ENCODE measurements at regions not wholly inside any gene's neighbourhood (a gene's known extent, or its start where the extent isn't known, plus 50 kb on each side); places are given as distances from the start of the nearest gene placed in this dataset.

GRCh38 chr11:35065566-35065965, 73.4 kb upstream of the CD44 start:
- FAIRE-seq = no peak
- no peaks in the 10 kb centered on the region for H3K36me3 ChIP-seq (ENCODE audit: control insufficient read depth, insufficient read depth, low read length)
- DNase-seq (ENCODE audit: extremely low read depth in 1 of 4, low spot score in 3 of 4) = no peak
- no peaks in the 10 kb centered on the region; the same call in 1 of the 2 replicates for H3K9me3 ChIP-seq (replicated peaks; ENCODE audit: control insufficient read depth, insufficient read depth, low read depth, low read length)
- no peaks in the 10 kb centered on the region for H4K20me1 ChIP-seq (replicated peaks; ENCODE audit: control insufficient read depth, insufficient read depth, low read length)
- ChIA-PET CTCF (ENCODE audit: low intra/inter-chr PET ratio) (no interaction called here), POLR2A (interaction anchor here (0.9 to 1.4 kb wide), 2 partner anchors 13 to 18 kb away, joined by 3 read pairs; no protein-coding TSS in a partner anchor)
- H3K9ac ChIP-seq (ENCODE audit: insufficient read depth in 1 of 2, low read depth in 2 of 2, low read length in 2 of 2) = no peak overlapping the region
- no peaks in the 10 kb centered on the region for H3K27me3 ChIP-seq (ENCODE audit: control insufficient read depth in 2 of 2, insufficient read depth in 2 of 2, low read length in 2 of 2)
- H3K4me1 ChIP-seq (replicated peaks in 1 of 2; ENCODE audit: control insufficient read depth in 2 of 2, insufficient read depth in 2 of 2, low read length in 2 of 2) = peaks cover 0 to 26% of the 10 kb centered on the region in 2 experiments; a peak in 4 of 5 replicates
- in situ Hi-C loops (cut with MboI) = no loop called here
- 19% methylated on average over 3 of the region's 3 CpGs for WGBS (ENCODE audit: insufficient coverage, low coverage, missing lambda C conversion rate)
- no peak overlapping the region for H3K4me2 ChIP-seq (ENCODE audit: insufficient read depth, low read length)
- no peak overlapping the region for H2AFZ ChIP-seq (ENCODE audit: low read depth, low read length)
- ATAC-seq = no peak
- H3K79me2 ChIP-seq (ENCODE audit: control insufficient read depth, insufficient read depth, low read length) = no peaks in the 10 kb centered on the region
- H3K9me1 ChIP-seq (ENCODE audit: control insufficient read depth, insufficient read depth, low read length) = no peaks in the 10 kb centered on the region
- no TSS peak for BruUV-seq (replicated peaks)
- H3K27ac ChIP-seq (ENCODE audit: extremely low read depth, low read depth, low read length) = no peak overlapping the region
- TF ChIP-seq KLF1 (tag; IDR thresholded peaks at IDR 0.05) (no peak), SUPT5H (IDR thresholded peaks at IDR 0.05) (no peak), ZNF77 (CRISPR knock-in tag; IDR thresholded peaks at IDR 0.05) (no peak), MEIS2 (IDR thresholded peaks at IDR 0.05; ENCODE audit: partially characterized antibody) (peak; percentile 15), PKNOX1 (IDR thresholded peaks at IDR 0.05) (peak; percentile 48), JUND (IDR thresholded peaks at IDR 0.05; ENCODE audit: borderline replicate concordance, low read depth, low read length) (no peak), JUND (tag; IDR thresholded peaks at IDR 0.05; ENCODE audit: borderline replicate concordance, low read depth, low read length) (no peak), RB1 (IDR thresholded peaks at IDR 0.05; ENCODE audit: low read depth) (no peak)
- H3K4me3 ChIP-seq = no peak overlapping the region
- intact Hi-C loops (cut with micrococcal nuclease) = no loop called here
